SU-DHL-6 (cell line): ENCODE measurements at regions not wholly inside any gene's neighbourhood (a gene's known extent, or its start where the extent isn't known, plus 50 kb on each side); places are given as distances from the start of the nearest gene placed in this dataset.

Experiments
- EZH2phosphoT487 ChIP-seq: fragments of 200-600 bp; sonication (generic), shearing (Covaris generic); conservative IDR thresholded peaks from 2 replicates; pipeline ENCODE4 v1.6.1; 2018; ENCODE audit warnings: mild to moderate bottlenecking, antibody characterized with exemption, low read length, moderate library complexity, mixed read lengths
- TF ChIP-seq, protein P1 (sequence below): fragments of 200-600 bp; sonication (generic); IDR thresholded peaks from one replicate; pipeline ENCODE4 v1.5.1; 2017; ENCODE audit warnings: antibody characterized with exemption, mild to moderate bottlenecking, low read length, moderate library complexity; ENCODE audit not compliant: insufficient read depth, poor library complexity, severe bottlenecking

DNA sequence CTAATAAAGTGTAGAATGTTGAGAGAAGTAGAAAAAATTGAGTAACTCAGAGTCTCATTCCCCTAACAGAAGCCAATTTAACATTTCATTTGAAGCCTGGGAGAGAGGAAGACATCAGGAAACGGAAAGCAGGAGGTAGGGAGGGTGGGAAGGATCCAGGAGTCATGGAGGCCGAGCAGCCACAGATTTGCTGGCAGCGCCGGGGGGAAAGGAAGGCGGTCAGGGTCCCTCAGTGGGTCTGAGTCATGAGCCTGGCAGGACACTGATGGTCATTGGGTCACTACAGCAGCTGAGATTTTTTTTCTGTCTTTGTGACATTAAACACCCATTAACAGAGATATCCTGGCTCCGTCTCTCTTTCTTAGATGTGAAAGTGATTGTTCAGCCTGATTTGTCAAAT lies 248.1 kb downstream of the EFNB2 start:
- TF ChIP-seq, protein P1, sequence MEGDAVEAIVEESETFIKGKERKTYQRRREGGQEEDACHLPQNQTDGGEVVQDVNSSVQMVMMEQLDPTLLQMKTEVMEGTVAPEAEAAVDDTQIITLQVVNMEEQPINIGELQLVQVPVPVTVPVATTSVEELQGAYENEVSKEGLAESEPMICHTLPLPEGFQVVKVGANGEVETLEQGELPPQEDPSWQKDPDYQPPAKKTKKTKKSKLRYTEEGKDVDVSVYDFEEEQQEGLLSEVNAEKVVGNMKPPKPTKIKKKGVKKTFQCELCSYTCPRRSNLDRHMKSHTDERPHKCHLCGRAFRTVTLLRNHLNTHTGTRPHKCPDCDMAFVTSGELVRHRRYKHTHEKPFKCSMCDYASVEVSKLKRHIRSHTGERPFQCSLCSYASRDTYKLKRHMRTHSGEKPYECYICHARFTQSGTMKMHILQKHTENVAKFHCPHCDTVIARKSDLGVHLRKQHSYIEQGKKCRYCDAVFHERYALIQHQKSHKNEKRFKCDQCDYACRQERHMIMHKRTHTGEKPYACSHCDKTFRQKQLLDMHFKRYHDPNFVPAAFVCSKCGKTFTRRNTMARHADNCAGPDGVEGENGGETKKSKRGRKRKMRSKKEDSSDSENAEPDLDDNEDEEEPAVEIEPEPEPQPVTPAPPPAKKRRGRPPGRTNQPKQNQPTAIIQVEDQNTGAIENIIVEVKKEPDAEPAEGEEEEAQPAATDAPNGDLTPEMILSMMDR = no peak
- TF ChIP-seq EZH2phosphoT487 = no peak
